Ascending aorta (tissue), 2 donors: ENCODE measurements at regions not wholly inside any gene's neighbourhood (a gene's known extent, or its start where the extent isn't known, plus 50 kb on each side); places are given as distances from the start of the nearest gene placed in this dataset.

Experiments
- DNase-seq, 2 donors: peaks; one replicate each; pipeline ENCODE4 v3.0.0-alpha.2; 2019; ENCODE audit warnings: low spot score in 2 of 2
- H3K27ac ChIP-seq, 2 donors: fragments of 200-600 bp; sonication (generic); one replicate each; pipeline ENCODE4 v1.5.1; 2016 to 2017; ENCODE audit warnings: mild to moderate bottlenecking in 1 of 2
- H3K27me3 ChIP-seq: fragments of 200-600 bp; sonication (generic); one replicate; pipeline ENCODE4 v1.5.1; 2017
- H3K36me3 ChIP-seq, 2 donors: fragments of 200-600 bp; sonication (generic); one replicate each; pipeline ENCODE4 v1.5.1; 2016
- H3K4me1 ChIP-seq, 2 donors: fragments of 200-600 bp; sonication (generic); one replicate each; pipeline ENCODE4 v1.5.1; 2016 to 2017; ENCODE audit warnings: mild to moderate bottlenecking in 1 of 2
- H3K4me3 ChIP-seq, 2 donors: fragments of 200-600 bp; sonication (generic); one replicate each; pipeline ENCODE4 v1.5.1; 2016 to 2017; ENCODE audit warnings: mild to moderate bottlenecking in 1 of 2
- H3K9me3 ChIP-seq, 2 donors: fragments of 200-600 bp; sonication (generic); one replicate each; pipeline ENCODE4 v1.5.1; 2016
- CTCF ChIP-seq, 3 experiments: fragments of 200-600 bp in 2 of 3; fragments of 450-650 bp in 1 of 3; sonication (generic) in 2 of 3; IDR thresholded peaks; one replicate each; pipeline ENCODE4 v1.5.1; 2016 to 2019; ENCODE audit warnings: antibody characterized with exemption in 3 of 3, mild to moderate bottlenecking in 1 of 3, moderate library complexity in 1 of 3
- intact Hi-C: fragments of 100-400 bp; cut with DNase I; formaldehyde crosslinking; loops from one replicate; pipeline ENCODE4 v1.15.1; 2023

GRCh38 chr3:152060701-152061100 lies 187.3 kb downstream of the SUCNR1 start:
- DNase-seq, result no peak
- no peaks in the 10 kb centered on the region for H3K9me3 ChIP-seq
- no peaks in the 10 kb centered on the region for H3K36me3 ChIP-seq
- H3K4me1 ChIP-seq, result peaks cover 0 to 5% of the 10 kb centered on the region in 2 donors
- no peak overlapping the region for H3K27ac ChIP-seq
- intact Hi-C loops, result no loop called here
- no peak for TF ChIP-seq CTCF (IDR thresholded peaks at IDR 0.05)
- no peak overlapping the region for H3K4me3 ChIP-seq
- no peaks in the 10 kb centered on the region for H3K27me3 ChIP-seq

GRCh38 chr3:152061296-152061695 lies 187.9 kb downstream of the SUCNR1 start:
- intact Hi-C loops, result no loop called here
- no peaks in the 10 kb centered on the region for H3K9me3 ChIP-seq
- H3K27ac ChIP-seq, result no peak overlapping the region
- no peaks in the 10 kb centered on the region for H3K36me3 ChIP-seq
- H3K4me3 ChIP-seq, result no peak overlapping the region
- no peak for TF ChIP-seq CTCF (IDR thresholded peaks at IDR 0.05)
- no peaks in the 10 kb centered on the region for H3K27me3 ChIP-seq
- peaks cover 0 to 5% of the 10 kb centered on the region in 2 donors for H3K4me1 ChIP-seq
- DNase-seq, result no peak

- intact Hi-C loops, result loop anchor here (5.0 to 10.0 kb wide), 4 partner anchors 155 to 452 kb away; no protein-coding TSS in a partner anchor
- H3K27ac ChIP-seq, result no peak overlapping the region
- H3K4me3 ChIP-seq, result no peak overlapping the region
- peaks cover 0 to 3% of the 10 kb centered on the region in 2 donors for H3K4me1 ChIP-seq
- no peaks in the 10 kb centered on the region for H3K27me3 ChIP-seq
- no peaks in the 10 kb centered on the region for H3K36me3 ChIP-seq
- no peak for TF ChIP-seq CTCF (IDR thresholded peaks at IDR 0.05)
- no peak for DNase-seq
- peaks cover 0 to 5% of the 10 kb centered on the region in 2 donors for H3K9me3 ChIP-seq
Measured at GRCh38 chr3:152069871-152070270, 196.4 kb downstream of the SUCNR1 start.

GRCh38 chr3:152071315-152071714 lies 197.4 kb upstream of the MBNL1 start:
- Histone ChIP-seq H3K27ac (no peak overlapping the region), H3K27me3 (no peaks in the 10 kb centered on the region), H3K9me3 (peaks cover 0 to 5% of the 10 kb centered on the region in 2 donors), H3K36me3 (no peaks in the 10 kb centered on the region), H3K4me3 (no peak overlapping the region), H3K4me1 (peaks cover 0 to 3% of the 10 kb centered on the region in 2 donors)
- intact Hi-C loops, result loop anchor here (5.0 to 10.0 kb wide), 4 partner anchors 153 to 451 kb away; no protein-coding TSS in a partner anchor
- no peak for TF ChIP-seq CTCF (IDR thresholded peaks at IDR 0.05)
- no peak for DNase-seq

- intact Hi-C loops, result loop anchor here (5.0 to 10.0 kb wide), 4 partner anchors 153 to 450 kb away; no protein-coding TSS in a partner anchor
- TF ChIP-seq CTCF (IDR thresholded peaks at IDR 0.05), result peak; percentile 37 to 48 (median 45)
- H3K4me1 ChIP-seq, result peaks cover 0 to 3% of the 10 kb centered on the region in 2 donors
- no peaks in the 10 kb centered on the region for H3K27me3 ChIP-seq
- H3K4me3 ChIP-seq, result no peak overlapping the region
- peaks cover 0 to 5% of the 10 kb centered on the region in 2 donors for H3K9me3 ChIP-seq
- no peak for DNase-seq
- no peaks in the 10 kb centered on the region for H3K36me3 ChIP-seq
- H3K27ac ChIP-seq, result no peak overlapping the region
Measured at GRCh38 chr3:152071924-152072323, 196.8 kb upstream of the MBNL1 start.

- H3K27me3 ChIP-seq, result no peaks in the 10 kb centered on the region
- H3K4me1 ChIP-seq, result peaks cover 0 to 3% of the 10 kb centered on the region in 2 donors
- H3K36me3 ChIP-seq, result no peaks in the 10 kb centered on the region
- intact Hi-C loops, result loop anchor here (5.0 to 10.0 kb wide), 4 partner anchors 152 to 449 kb away; no protein-coding TSS in a partner anchor
- TF ChIP-seq CTCF (IDR thresholded peaks at IDR 0.05), result peak; percentile 19 to 44 (median 28)
- no peak overlapping the region for H3K27ac ChIP-seq
- peaks cover 0 to 5% of the 10 kb centered on the region in 2 donors for H3K9me3 ChIP-seq
- DNase-seq, result no peak
- peak overlapping the region in 1 of 2 donors; percentile 1 for H3K4me3 ChIP-seq
Measured at GRCh38 chr3:152073267-152073666, 195.5 kb upstream of the MBNL1 start.
